Fibroblast of the aortic adventitia (primary cell): ENCODE measurements at regions not wholly inside any gene's neighbourhood (a gene's known extent, or its start where the extent isn't known, plus 50 kb on each side); places are given as distances from the start of the nearest gene placed in this dataset.
"Not testable (repeated sequence)": the region's sequence is repeated elsewhere in the genome, so short reads cannot be mapped to it uniquely, and the experiment has no call there.

Experiments used
- DNase-seq: peaks from one replicate; pipeline ENCODE4 v3.0.0-alpha.2; 2010; ENCODE audit warnings: low read depth
- H3K4me3 ChIP-seq: 2 replicates; pipeline ENCODE4 v1.5.1; 2011; ENCODE audit warnings: low read depth, mild to moderate bottlenecking, control low read depth, low read length, moderate library complexity
- CTCF ChIP-seq: IDR thresholded peaks from 2 replicates; pipeline ENCODE4 v1.5.1; 2011; ENCODE audit warnings: mild to moderate bottlenecking, low read length, control low read depth, inconsistent platforms; ENCODE audit not compliant: insufficient read depth

GRCh38 chrX:129092242-129092641 lies 431.0 kb downstream of the SMARCA1 start:
- TF ChIP-seq CTCF, result no peak

GRCh38 chrX:129091097-129091496 lies 432.2 kb downstream of the SMARCA1 start:
- no peak for DNase-seq
- H3K4me3 ChIP-seq, result no peak overlapping the region
- no peak for TF ChIP-seq CTCF

More at GRCh38 chrX:129092242-129092641, 431.0 kb downstream of the SMARCA1 start:
- DNase-seq, result no peak
- H3K4me3 ChIP-seq, result no peak overlapping the region

GRCh38 chrX:129086802-129087201 lies 436.5 kb downstream of the SMARCA1 start:
- TF ChIP-seq CTCF, result no peak
- H3K4me3 ChIP-seq, result no peak overlapping the region
- no peak for DNase-seq

GRCh38 chrX:129084291-129084690 lies 439.0 kb downstream of the SMARCA1 start:
- DNase-seq, H3K4me3 ChIP-seq: not testable (repeated sequence)

GRCh38 chrX:129077424-129078170 lies 445.7 kb downstream of the SMARCA1 start:
- TF ChIP-seq CTCF, result no peak
- DNase-seq, result no peak
- no peak overlapping the region for H3K4me3 ChIP-seq

- H3K4me3 ChIP-seq, result no peak overlapping the region
- no peak for DNase-seq
- no peak for TF ChIP-seq CTCF
Observed at GRCh38 chrX:129071390-129071789, 451.9 kb downstream of the SMARCA1 start.

GRCh38 chrX:129065895-129066294 lies 457.4 kb downstream of the SMARCA1 start:
- TF ChIP-seq CTCF, result no peak
- DNase-seq, result no peak
- no peak overlapping the region for H3K4me3 ChIP-seq
